ENCODE measurements at regions not wholly inside any gene's neighbourhood (a gene's known extent, or its start where the extent isn't known, plus 50 kb on each side); places are given as distances from the start of the nearest gene placed in this dataset.

DNA sequence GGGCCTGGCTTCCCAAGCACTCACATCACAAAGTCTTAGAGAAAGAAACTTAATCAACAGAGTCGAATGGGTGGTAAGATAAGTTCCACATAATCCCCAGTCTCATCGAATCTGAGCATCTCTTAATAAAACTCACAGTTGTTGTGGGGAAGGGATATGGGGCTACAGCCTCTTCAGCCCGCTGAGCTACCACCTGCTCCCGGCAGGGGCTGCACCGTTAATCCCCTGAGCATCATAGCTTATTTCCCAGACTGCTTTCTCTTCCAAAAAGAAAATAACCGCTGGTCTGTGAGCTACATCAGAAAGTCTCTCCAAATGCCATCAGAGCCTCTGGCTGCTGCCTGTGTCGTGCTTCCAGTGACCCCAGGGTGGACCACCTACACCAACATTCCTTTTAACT lies 139.4 kb upstream of the CELF4 start:
- Histone ChIP-seq H2AFZ (no peak overlapping the region), H4K20me1 (replicated peaks; ENCODE audit: insufficient read depth) (no peaks in the 10 kb centered on the region), H3K4me1 (ENCODE audit: insufficient read depth) (no peaks in the 10 kb centered on the region), H3K79me2 (replicated peaks; ENCODE audit: insufficient read depth) (no peaks in the 10 kb centered on the region), H3K9me2 (ENCODE audit: insufficient read depth) (no peaks in the 10 kb centered on the region), H3K27ac (ENCODE audit: low read depth) (no peak overlapping the region), H3K27me3 (ENCODE audit: insufficient read depth) (no peaks in the 10 kb centered on the region), H3K36me3 (ENCODE audit: insufficient read depth) (no peaks in the 10 kb centered on the region), H3K4me2 (no peak overlapping the region), H3F3A (replicated peaks; ENCODE audit: low read depth) (no peaks in the 10 kb centered on the region), H3K4me3 (no peak overlapping the region)
- ATAC-seq (no peak), DNase-seq (ENCODE audit: low spot score) (no peak)
- Mint-ChIP-seq H3K4me1 (peaks cover 4% of the 10 kb centered on the region; the same call in 2 of the 3 replicates), H3K4me3 (no peak overlapping the region), H3K36me3 (ENCODE audit: low read depth) (no peaks in the 10 kb centered on the region), H3K9me3 (no peaks in the 10 kb centered on the region), H3K27ac (no peak overlapping the region), H3K27me3 (ENCODE audit: insufficient read depth, low read depth, poor library complexity) (peaks cover 2% of the 10 kb centered on the region)
- TF ChIP-seq ZNF462 (CRISPR knock-in tag; IDR thresholded peaks at IDR 0.05) (no peak), JUNB (IDR thresholded peaks at IDR 0.05; ENCODE audit: unreplicated experiment) (no peak), ZNF114 (CRISPR knock-in tag; IDR thresholded peaks at IDR 0.05) (no peak), CTCF (conservative IDR thresholded peaks at IDR 0.05; ENCODE audit: low read depth in 2 of 2) (no peak), STAT1 (IDR thresholded peaks at IDR 0.05; ENCODE audit: unreplicated experiment) (no peak)
- TF ChIP-seq, protein P1, sequence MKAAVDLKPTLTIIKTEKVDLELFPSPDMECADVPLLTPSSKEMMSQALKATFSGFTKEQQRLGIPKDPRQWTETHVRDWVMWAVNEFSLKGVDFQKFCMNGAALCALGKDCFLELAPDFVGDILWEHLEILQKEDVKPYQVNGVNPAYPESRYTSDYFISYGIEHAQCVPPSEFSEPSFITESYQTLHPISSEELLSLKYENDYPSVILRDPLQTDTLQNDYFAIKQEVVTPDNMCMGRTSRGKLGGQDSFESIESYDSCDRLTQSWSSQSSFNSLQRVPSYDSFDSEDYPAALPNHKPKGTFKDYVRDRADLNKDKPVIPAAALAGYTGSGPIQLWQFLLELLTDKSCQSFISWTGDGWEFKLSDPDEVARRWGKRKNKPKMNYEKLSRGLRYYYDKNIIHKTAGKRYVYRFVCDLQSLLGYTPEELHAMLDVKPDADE (IDR thresholded peaks at IDR 0.05), result no peak

Data from GM23338 (cell line).